Mesendoderm (in vitro differentiated cells): ENCODE measurements at regions not wholly inside any gene's neighbourhood (a gene's known extent, or its start where the extent isn't known, plus 50 kb on each side); places are given as distances from the start of the nearest gene placed in this dataset.

ENCODE experiments used
- DNase-seq: peaks from one replicate; pipeline ENCODE4 v3.0.0; 2013
- H2AK5ac ChIP-seq: 2 replicates; pipeline ENCODE4 v1.6.1; 2013; ENCODE audit warnings: low read length, inconsistent platforms
- H2BK120ac ChIP-seq: 2 replicates; pipeline ENCODE4 v1.6.1; 2013; ENCODE audit warnings: low read depth, mild to moderate bottlenecking, low read length, moderate library complexity, mixed read lengths
- H2BK15ac ChIP-seq: replicated peaks from 2 replicates; pipeline ENCODE4 v1.6.1; 2013; ENCODE audit warnings: low read depth, mild to moderate bottlenecking, moderate library complexity
- H2BK5ac ChIP-seq: 2 replicates; pipeline ENCODE4 v1.6.1; 2013; ENCODE audit warnings: low read length, inconsistent platforms
- H3K18ac ChIP-seq: 2 replicates; pipeline ENCODE4 v1.6.1; 2013; ENCODE audit warnings: mild to moderate bottlenecking, low read length, mixed read lengths
- H3K23ac ChIP-seq: one replicate; pipeline ENCODE4 v1.6.1; 2013; ENCODE audit warnings: low read length
- H3K27ac ChIP-seq: 2 replicates; pipeline ENCODE4 v1.5.1; 2013; ENCODE audit warnings: low read depth, mild to moderate bottlenecking, inconsistent platforms, low read length, moderate library complexity
- H3K27me3 ChIP-seq: 2 replicates; pipeline ENCODE4 v1.6.1; 2013; ENCODE audit warnings: low read length, control low read depth, mild to moderate bottlenecking, inconsistent platforms; ENCODE audit not compliant: insufficient read depth, poor library complexity
- H3K36me3 ChIP-seq: 2 replicates; pipeline ENCODE4 v1.6.1; 2013; ENCODE audit warnings: low read length, inconsistent platforms; ENCODE audit not compliant: control insufficient read depth, insufficient read depth
- H3K4ac ChIP-seq: one replicate; pipeline ENCODE4 v1.6.1; 2013; ENCODE audit warnings: low read depth, mild to moderate bottlenecking, low read length, moderate library complexity
- H3K4me1 ChIP-seq: 2 replicates; pipeline ENCODE4 v1.6.1; 2013; ENCODE audit warnings: low read depth, low read length, inconsistent platforms; ENCODE audit not compliant: control insufficient read depth
- H3K4me2 ChIP-seq: 2 replicates; pipeline ENCODE4 v1.6.1; 2013; ENCODE audit warnings: low read length
- H3K4me3 ChIP-seq: 2 replicates; pipeline ENCODE4 v1.5.1; 2013; ENCODE audit warnings: mild to moderate bottlenecking, low read length
- H3K56ac ChIP-seq: one replicate; pipeline ENCODE4 v1.6.1; 2013; ENCODE audit warnings: low read length
- H3K79me1 ChIP-seq: 2 replicates; pipeline ENCODE4 v1.6.1; 2013; ENCODE audit warnings: low read length, inconsistent platforms
- H3K79me2 ChIP-seq: 2 replicates; pipeline ENCODE4 v1.6.1; 2013; ENCODE audit warnings: mild to moderate bottlenecking, low read length; ENCODE audit not compliant: control insufficient read depth, insufficient read depth
- H3K9ac ChIP-seq: 2 replicates; pipeline ENCODE4 v1.6.1; 2013; ENCODE audit warnings: low read length, inconsistent platforms
- H4K5ac ChIP-seq: one replicate; pipeline ENCODE4 v1.6.1; 2013; ENCODE audit warnings: low read length
- H4K8ac ChIP-seq: one replicate; pipeline ENCODE4 v1.6.1; 2013; ENCODE audit warnings: low read depth, mild to moderate bottlenecking, control low read depth, low read length, moderate library complexity
- WGBS: extraction: QIAGEN DNeasy Blood & Tissue Kit; methylation state at CpG from one replicate; pipeline ENCODE4 v1.1.7; 2013; ENCODE audit warnings: low lambda C conversion rate, missing lambda C conversion rate; ENCODE audit not compliant: insufficient coverage; ENCODE audit errors: extremely low coverage; 5-methylcytosine and 5-hydroxymethylcytosine counted together

- WGBS = no CpG with 5 or more reads among the region's 2 CpGs
- Histone ChIP-seq H3K23ac (no peak overlapping the region), H2BK120ac (no peak overlapping the region)
Observed at GRCh38 chr16:51648526-51648925, 497.5 kb upstream of the SALL1 start.

GRCh38 chr16:51641191-51641765, 490.2 kb upstream of the SALL1 start:
- no peak overlapping the region for H2AK5ac ChIP-seq
- no peak overlapping the region for H3K4me2 ChIP-seq
- no peak overlapping the region for H3K9ac ChIP-seq
- WGBS = no CpG with 5 or more reads among the region's 3 CpGs
- no peak overlapping the region for H2BK5ac ChIP-seq
- no peaks in the 10 kb centered on the region for H3K79me1 ChIP-seq
- no peaks in the 10 kb centered on the region for H3K27me3 ChIP-seq
- H3K79me2 ChIP-seq = no peaks in the 10 kb centered on the region
- H3K56ac ChIP-seq = no peak overlapping the region
- peaks cover 15% of the 10 kb centered on the region for H3K4me1 ChIP-seq
- no peak overlapping the region for H4K5ac ChIP-seq
- H2BK15ac ChIP-seq = no peak overlapping the region
- no peaks in the 10 kb centered on the region for H3K36me3 ChIP-seq
- no peak overlapping the region for H3K18ac ChIP-seq
- H3K4ac ChIP-seq = no peak overlapping the region
- no peak overlapping the region for H4K8ac ChIP-seq
- no peak overlapping the region for H3K4me3 ChIP-seq
- H2BK120ac ChIP-seq = no peak overlapping the region
- H3K23ac ChIP-seq = no peak overlapping the region
- peak; percentile 40 for DNase-seq
- no peak overlapping the region for H3K27ac ChIP-seq

More at GRCh38 chr16:51648526-51648925, 497.5 kb upstream of the SALL1 start:
- Histone ChIP-seq H3K27me3 (no peaks in the 10 kb centered on the region), H4K5ac (no peak overlapping the region), H3K4me1 (no peaks in the 10 kb centered on the region), H2BK15ac (no peak overlapping the region), H3K9ac (no peak overlapping the region), H3K4ac (no peak overlapping the region), H2BK5ac (no peak overlapping the region), H3K56ac (no peak overlapping the region), H3K36me3 (no peaks in the 10 kb centered on the region), H3K18ac (no peak overlapping the region), H3K4me2 (no peak overlapping the region), H2AK5ac (no peak overlapping the region), H3K79me1 (no peaks in the 10 kb centered on the region), H4K8ac (no peak overlapping the region), H3K27ac (no peak overlapping the region), H3K4me3 (no peak overlapping the region), H3K79me2 (no peaks in the 10 kb centered on the region)
- DNase-seq = no peak

- Histone ChIP-seq H3K27me3 (no peaks in the 10 kb centered on the region), H3K9ac (no peak overlapping the region), H4K5ac (no peak overlapping the region), H2BK120ac (no peak overlapping the region), H3K4ac (no peak overlapping the region), H3K27ac (no peak overlapping the region), H3K23ac (no peak overlapping the region), H2BK15ac (no peak overlapping the region), H2BK5ac (peak overlapping the region; percentile 54), H3K36me3 (no peaks in the 10 kb centered on the region), H3K4me3 (no peak overlapping the region), H3K79me2 (no peaks in the 10 kb centered on the region), H4K8ac (no peak overlapping the region), H3K4me2 (no peak overlapping the region), H3K4me1 (peaks cover 15% of the 10 kb centered on the region), H3K18ac (no peak overlapping the region), H2AK5ac (peak overlapping the region; percentile 49), H3K56ac (no peak overlapping the region), H3K79me1 (no peaks in the 10 kb centered on the region)
- DNase-seq = peak; percentile 26
- WGBS = no CpG with 5 or more reads among the region's 4 CpGs
Observed at GRCh38 chr16:51640196-51640595, 489.1 kb upstream of the SALL1 start.

- Histone ChIP-seq H3K4me1 (peaks cover 15% of the 10 kb centered on the region), H3K4me3 (no peak overlapping the region), H3K4me2 (no peak overlapping the region), H2BK5ac (no peak overlapping the region), H3K36me3 (no peaks in the 10 kb centered on the region), H3K79me1 (no peaks in the 10 kb centered on the region), H3K9ac (no peak overlapping the region), H2BK120ac (no peak overlapping the region), H3K18ac (no peak overlapping the region), H2AK5ac (no peak overlapping the region), H3K27ac (no peak overlapping the region), H3K27me3 (no peaks in the 10 kb centered on the region), H2BK15ac (no peak overlapping the region), H3K4ac (no peak overlapping the region), H3K79me2 (no peaks in the 10 kb centered on the region), H4K5ac (no peak overlapping the region), H4K8ac (no peak overlapping the region), H3K23ac (no peak overlapping the region), H3K56ac (no peak overlapping the region)
- no CpG with 5 or more reads among the region's 3 CpGs for WGBS
- no peak for DNase-seq
Observed at GRCh38 chr16:51638339-51639135, 487.5 kb upstream of the SALL1 start.

- no peak overlapping the region for H3K4me3 ChIP-seq
- H4K8ac ChIP-seq = no peak overlapping the region
Observed at GRCh38 chr16:51637770-51638094, 486.7 kb upstream of the SALL1 start.

More at GRCh38 chr16:51637770-51638094, 486.7 kb upstream of the SALL1 start:
- Histone ChIP-seq H3K56ac (peak overlapping the region; percentile 54), H2BK120ac (no peak overlapping the region), H3K23ac (no peak overlapping the region), H2BK5ac (no peak overlapping the region), H3K4me1 (peaks cover 15% of the 10 kb centered on the region), H3K27me3 (no peaks in the 10 kb centered on the region), H3K18ac (peak overlapping the region; percentile 42), H3K79me2 (no peaks in the 10 kb centered on the region), H2BK15ac (no peak overlapping the region), H3K4me2 (no peak overlapping the region), H4K5ac (no peak overlapping the region), H3K79me1 (no peaks in the 10 kb centered on the region), H3K9ac (no peak overlapping the region), H2AK5ac (no peak overlapping the region), H3K4ac (no peak overlapping the region), H3K27ac (no peak overlapping the region), H3K36me3 (no peaks in the 10 kb centered on the region)
- DNase-seq = no peak
- no CpG with 5 or more reads among the region's 8 CpGs for WGBS
